Liver (tissue), 8 donors: ENCODE measurements at regions not wholly inside any gene's neighbourhood (a gene's known extent, or its start where the extent isn't known, plus 50 kb on each side); places are given as distances from the start of the nearest gene placed in this dataset.

Experiments
- DNase-seq: peaks from one replicate; pipeline ENCODE4 v3.0.0-alpha.2; 2017; ENCODE audit warnings: low spot score
- H3K27ac ChIP-seq, 2 donors: one replicate each; pipeline ENCODE4 v1.7.0; 2013; ENCODE audit warnings: inconsistent platforms in 2 of 2, low read length in 2 of 2, control low read depth in 1 of 2, low read depth in 1 of 2, mild to moderate bottlenecking in 1 of 2
- H3K27me3 ChIP-seq, 4 donors: one replicate each; pipeline versions ENCODE4 v1.6.1 to v1.7.0; 2013; ENCODE audit warnings: low read length in 3 of 4, inconsistent platforms in 1 of 4, mild to moderate bottlenecking in 1 of 4, moderate library complexity in 1 of 4; ENCODE audit not compliant: control insufficient read depth in 4 of 4, insufficient read depth in 4 of 4
- H3K36me3 ChIP-seq, 4 donors: one replicate each; pipeline versions ENCODE4 v1.6.1 to v1.7.0; 2013; ENCODE audit warnings: low read length in 3 of 4, mild to moderate bottlenecking in 3 of 4, low read depth in 1 of 4, moderate library complexity in 1 of 4; ENCODE audit not compliant: control insufficient read depth in 4 of 4, insufficient read depth in 3 of 4
- H3K4me1 ChIP-seq, 4 donors: one replicate each; pipeline versions ENCODE4 v1.6.1 to v1.7.0; 2013; ENCODE audit warnings: low read length in 3 of 4, mild to moderate bottlenecking in 3 of 4, moderate library complexity in 1 of 4; ENCODE audit not compliant: control insufficient read depth in 4 of 4, insufficient read depth in 4 of 4
- H3K4me3 ChIP-seq, 3 donors: one replicate each; pipeline versions ENCODE4 v1.6.1 to v1.7.0; 2013; ENCODE audit warnings: low read length in 3 of 3, control low read depth in 1 of 3, low read depth in 1 of 3, mild to moderate bottlenecking in 1 of 3
- H3K9ac ChIP-seq, 2 donors: one replicate each; pipeline ENCODE4 v1.7.0; 2013; ENCODE audit warnings: low read length in 2 of 2, mild to moderate bottlenecking in 2 of 2, moderate library complexity in 2 of 2, control low read depth in 1 of 2, low read depth in 1 of 2
- H3K9me3 ChIP-seq, 4 donors: one replicate each; pipeline versions ENCODE4 v1.6.1 to v1.7.0; 2013; ENCODE audit warnings: low read length in 3 of 4; ENCODE audit not compliant: control insufficient read depth in 4 of 4
- EGR1 ChIP-seq, 2 donors: IDR thresholded peaks; 2 replicates each; pipeline ENCODE4 v1.6.1; 2016 to 2018; ENCODE audit warnings: antibody characterized with exemption in 2 of 2, low read depth in 2 of 2
- FOXA1 ChIP-seq: IDR thresholded peaks from 2 replicates; pipeline ENCODE4 v1.6.1; 2016; ENCODE audit warnings: antibody characterized with exemption
- FOXA2 ChIP-seq: IDR thresholded peaks from 2 replicates; pipeline ENCODE4 v1.6.1; 2016; ENCODE audit warnings: antibody characterized with exemption
- GABPA ChIP-seq, 2 donors: IDR thresholded peaks in 1 of 2; conservative IDR thresholded peaks in 1 of 2; 2 replicates each; pipeline ENCODE4 v1.6.1; 2016; ENCODE audit warnings: antibody characterized with exemption in 2 of 2, mild to moderate bottlenecking in 1 of 2, moderate library complexity in 1 of 2
- HNF4A ChIP-seq, 2 donors: conservative IDR thresholded peaks; 2 replicates each; pipeline ENCODE4 v1.6.1; 2016; ENCODE audit warnings: antibody characterized with exemption in 2 of 2, mild to moderate bottlenecking in 2 of 2
- HNF4G ChIP-seq: IDR thresholded peaks from 2 replicates; pipeline ENCODE4 v1.6.1; 2016; ENCODE audit warnings: antibody characterized with exemption
- JUND ChIP-seq, 2 donors: IDR thresholded peaks; 2 replicates each; pipeline ENCODE4 v1.6.1; 2016; ENCODE audit warnings: antibody characterized with exemption in 2 of 2
- MAX ChIP-seq: IDR thresholded peaks from 2 replicates; pipeline ENCODE4 v1.6.1; 2016; ENCODE audit warnings: antibody characterized with exemption
- NR2F2 ChIP-seq: IDR thresholded peaks from 2 replicates; pipeline ENCODE4 v1.6.1; 2016; ENCODE audit warnings: antibody characterized with exemption
- RAD21 ChIP-seq, 2 donors: IDR thresholded peaks; 2 replicates each; pipeline ENCODE4 v1.6.1; 2016; ENCODE audit warnings: antibody characterized with exemption in 2 of 2, mild to moderate bottlenecking in 2 of 2
- REST ChIP-seq: IDR thresholded peaks from 2 replicates; pipeline ENCODE4 v1.6.1; 2016; ENCODE audit warnings: antibody characterized with exemption, mild to moderate bottlenecking
- RXRA ChIP-seq, 2 donors: IDR thresholded peaks; 2 replicates each; pipeline ENCODE4 v1.6.1; 2017 to 2018; ENCODE audit warnings: antibody characterized with exemption in 2 of 2, mild to moderate bottlenecking in 1 of 2
- SP1 ChIP-seq: IDR thresholded peaks from 2 replicates; pipeline ENCODE4 v1.6.1; 2018; ENCODE audit warnings: antibody characterized with exemption, mild to moderate bottlenecking
- TAF1 ChIP-seq: conservative IDR thresholded peaks from 2 replicates; pipeline ENCODE4 v1.6.1; 2016; ENCODE audit warnings: antibody characterized with exemption, mild to moderate bottlenecking
- YY1 ChIP-seq: IDR thresholded peaks from 2 replicates; pipeline ENCODE4 v1.6.1; 2016; ENCODE audit warnings: antibody characterized with exemption, mild to moderate bottlenecking
- WGBS: extraction: QIAGEN DNeasy Blood & Tissue Kit; methylation state at CpG from one replicate; pipeline ENCODE4 v1.1.7; 2013; 5-methylcytosine and 5-hydroxymethylcytosine counted together
- TF ChIP-seq, protein P1 (sequence below): IDR thresholded peaks from 2 replicates; pipeline ENCODE4 v1.6.1; 2016; ENCODE audit warnings: antibody characterized with exemption
- TF ChIP-seq, protein P2 (sequence below): fragments of 150-350 bp; IDR thresholded peaks from 2 replicates; pipeline ENCODE4 v1.5.1; 2017; ENCODE audit warnings: improper control_type of control experiment, low read depth, low read length; ENCODE audit not compliant: missing input control
- donor health status: healthy.
- donor health status: healthy.
- donor health status: healthy.
- donor health status: healthy.
- donor health status: healthy.

GRCh38 chrX:97895751-97896150, 1012.0 kb downstream of the RPA4 start:
- H3K36me3 ChIP-seq: no peaks in the 10 kb centered on the region
- H3K27me3 ChIP-seq: no peaks in the 10 kb centered on the region
- no peak overlapping the region for H3K9ac ChIP-seq
- H3K27ac ChIP-seq: no peak overlapping the region
- H3K4me1 ChIP-seq: no peaks in the 10 kb centered on the region
- no peak overlapping the region for H3K4me3 ChIP-seq
- no peaks in the 10 kb centered on the region for H3K9me3 ChIP-seq
- TF ChIP-seq FOXA2 (no peak), EGR1 (IDR thresholded peaks at IDR 0.05; ENCODE audit: low read depth in 2 of 2) (no peak), NR2F2 (no peak), TAF1 (no peak), REST (no peak), RXRA (IDR thresholded peaks at IDR 0.05) (no peak), GABPA (IDR thresholded peaks at IDR 0.05 in 1 of 2, conservative IDR thresholded peaks at IDR 0.05 in 1 of 2) (no peak), HNF4A (conservative IDR thresholded peaks at IDR 0.05) (no peak), SP1 (no peak), YY1 (no peak), MAX (no peak)
- TF ChIP-seq, protein P1, sequence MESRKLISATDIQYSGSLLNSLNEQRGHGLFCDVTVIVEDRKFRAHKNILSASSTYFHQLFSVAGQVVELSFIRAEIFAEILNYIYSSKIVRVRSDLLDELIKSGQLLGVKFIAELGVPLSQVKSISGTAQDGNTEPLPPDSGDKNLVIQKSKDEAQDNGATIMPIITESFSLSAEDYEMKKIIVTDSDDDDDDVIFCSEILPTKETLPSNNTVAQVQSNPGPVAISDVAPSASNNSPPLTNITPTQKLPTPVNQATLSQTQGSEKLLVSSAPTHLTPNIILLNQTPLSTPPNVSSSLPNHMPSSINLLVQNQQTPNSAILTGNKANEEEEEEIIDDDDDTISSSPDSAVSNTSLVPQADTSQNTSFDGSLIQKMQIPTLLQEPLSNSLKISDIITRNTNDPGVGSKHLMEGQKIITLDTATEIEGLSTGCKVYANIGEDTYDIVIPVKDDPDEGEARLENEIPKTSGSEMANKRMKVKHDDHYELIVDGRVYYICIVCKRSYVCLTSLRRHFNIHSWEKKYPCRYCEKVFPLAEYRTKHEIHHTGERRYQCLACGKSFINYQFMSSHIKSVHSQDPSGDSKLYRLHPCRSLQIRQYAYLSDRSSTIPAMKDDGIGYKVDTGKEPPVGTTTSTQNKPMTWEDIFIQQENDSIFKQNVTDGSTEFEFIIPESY: no peak
- WGBS: 38% methylated on average over 1 of the region's 1 CpG
- no peak for DNase-seq

DNA sequence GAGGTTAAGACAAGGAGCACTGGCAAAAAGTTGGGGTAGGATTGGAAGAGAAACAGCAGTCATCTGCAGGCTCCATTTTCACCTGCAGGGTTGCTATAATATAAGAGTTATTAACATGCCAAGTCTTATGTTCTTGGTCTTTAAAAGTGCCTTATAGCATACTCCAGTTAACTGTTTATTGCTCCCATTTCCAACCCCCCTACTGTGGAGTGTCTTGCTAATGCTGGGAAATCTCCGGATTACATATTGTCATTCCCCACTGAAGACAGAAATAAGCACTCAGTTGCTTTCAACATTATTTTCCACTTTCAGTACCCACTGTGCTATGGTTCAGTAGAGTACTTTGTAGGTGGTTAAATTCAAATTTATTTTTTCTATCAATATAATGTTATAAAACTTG, 1014.3 kb downstream of the RPA4 start:
- no peaks in the 10 kb centered on the region for H3K36me3 ChIP-seq
- no peaks in the 10 kb centered on the region for H3K4me1 ChIP-seq
- WGBS: 91% methylated on average over 1 of the region's 1 CpG
- H3K27me3 ChIP-seq: peaks cover 0 to 4% (median 0%) of the 10 kb centered on the region in 4 donors
- no peak overlapping the region for H3K4me3 ChIP-seq
- H3K9ac ChIP-seq: no peak overlapping the region
- TF ChIP-seq TAF1: no peak
- H3K27ac ChIP-seq: no peak overlapping the region
- H3K9me3 ChIP-seq: no peaks in the 10 kb centered on the region
- DNase-seq: no peak

GRCh38 chrX:97898798-97899197, 1015.1 kb downstream of the RPA4 start:
- 74% methylated on average over 2 of the region's 2 CpGs for WGBS
- Histone ChIP-seq H3K9ac (no peak overlapping the region), H3K9me3 (no peaks in the 10 kb centered on the region), H3K27ac (no peak overlapping the region), H3K4me3 (no peak overlapping the region), H3K27me3 (peaks cover 0 to 4% (median 0%) of the 10 kb centered on the region in 4 donors), H3K36me3 (no peaks in the 10 kb centered on the region), H3K4me1 (no peaks in the 10 kb centered on the region)
- no peak for DNase-seq
- no peak for TF ChIP-seq RAD21 (IDR thresholded peaks at IDR 0.05)
- no peak for TF ChIP-seq NR2F2
- TF ChIP-seq, protein P2, sequence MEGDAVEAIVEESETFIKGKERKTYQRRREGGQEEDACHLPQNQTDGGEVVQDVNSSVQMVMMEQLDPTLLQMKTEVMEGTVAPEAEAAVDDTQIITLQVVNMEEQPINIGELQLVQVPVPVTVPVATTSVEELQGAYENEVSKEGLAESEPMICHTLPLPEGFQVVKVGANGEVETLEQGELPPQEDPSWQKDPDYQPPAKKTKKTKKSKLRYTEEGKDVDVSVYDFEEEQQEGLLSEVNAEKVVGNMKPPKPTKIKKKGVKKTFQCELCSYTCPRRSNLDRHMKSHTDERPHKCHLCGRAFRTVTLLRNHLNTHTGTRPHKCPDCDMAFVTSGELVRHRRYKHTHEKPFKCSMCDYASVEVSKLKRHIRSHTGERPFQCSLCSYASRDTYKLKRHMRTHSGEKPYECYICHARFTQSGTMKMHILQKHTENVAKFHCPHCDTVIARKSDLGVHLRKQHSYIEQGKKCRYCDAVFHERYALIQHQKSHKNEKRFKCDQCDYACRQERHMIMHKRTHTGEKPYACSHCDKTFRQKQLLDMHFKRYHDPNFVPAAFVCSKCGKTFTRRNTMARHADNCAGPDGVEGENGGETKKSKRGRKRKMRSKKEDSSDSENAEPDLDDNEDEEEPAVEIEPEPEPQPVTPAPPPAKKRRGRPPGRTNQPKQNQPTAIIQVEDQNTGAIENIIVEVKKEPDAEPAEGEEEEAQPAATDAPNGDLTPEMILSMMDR: no peak
- TF ChIP-seq HNF4G: no peak
- TF ChIP-seq EGR1 (IDR thresholded peaks at IDR 0.05; ENCODE audit: low read depth in 2 of 2): no peak
- TF ChIP-seq REST: no peak
- TF ChIP-seq FOXA1: no peak
- no peak for TF ChIP-seq JUND (IDR thresholded peaks at IDR 0.05)
